PC-9 (cell line): ENCODE measurements at regions not wholly inside any gene's neighbourhood (a gene's known extent, or its start where the extent isn't known, plus 50 kb on each side); places are given as distances from the start of the nearest gene placed in this dataset.

Experiments used
- BruUV-seq: library from RNA; stranded (reverse); fragments of 400-500 nt; replicated peaks from 2 replicates; lab custom pipeline; 2021; lab: Mats Ljungman, UMichigan
- CTCF ChIA-PET: fragments of 300-600 bp; sonication (Branson Sonifier 250); formaldehyde crosslinking; loops from one replicate; lab custom pipeline; 2022; ENCODE audit warnings: antibody characterized with exemption; lab: Charles Lee
- POLR2A ChIA-PET: fragments of 300-600 bp; sonication (Branson Sonifier 250); formaldehyde crosslinking; loops from one replicate; lab custom pipeline; 2022; ENCODE audit warnings: antibody characterized with exemption; ENCODE audit not compliant: unreplicated experiment; lab: Charles Lee
- DNase-seq, 2 experiments: peaks; one replicate each; pipeline versions ENCODE4 v3.0.0 to v3.0.0-alpha.2; 2015 to 2022; ENCODE audit warnings: mixed read lengths in 1 of 2
- H2AFZ ChIP-seq: fragments of 200-600 bp; sonication (generic); 2 replicates; pipeline ENCODE4 v1.8.1; 2017; ENCODE audit warnings: antibody characterized with exemption
- H3F3A ChIP-seq: fragments of 200-600 bp; sonication (generic); 2 replicates; pipeline ENCODE4 v1.8.1; 2017; ENCODE audit warnings: antibody characterized with exemption, mild to moderate bottlenecking, low read depth; ENCODE audit not compliant: insufficient read depth
- H3K27ac ChIP-seq: fragments of 200-600 bp; sonication (generic); 2 replicates; pipeline ENCODE4 v1.6.1; 2016; ENCODE audit warnings: mixed run types
- H3K27me3 ChIP-seq: fragments of 200-600 bp; sonication (generic); 2 replicates; pipeline ENCODE4 v1.6.1; 2016; ENCODE audit warnings: low read depth, mixed run types; ENCODE audit not compliant: insufficient read depth
- H3K36me3 ChIP-seq: fragments of 200-600 bp; sonication (generic); 2 replicates; pipeline ENCODE4 v1.6.1; 2016; ENCODE audit warnings: low read depth, mixed run types
- H3K4me1 ChIP-seq: fragments of 200-600 bp; sonication (generic); replicated peaks from 2 replicates; pipeline ENCODE4 v1.6.1; 2016; ENCODE audit warnings: mixed run types; ENCODE audit not compliant: insufficient read depth
- H3K4me2 ChIP-seq: fragments of 200-600 bp; sonication (generic); 2 replicates; pipeline ENCODE4 v1.6.1; 2017; ENCODE audit warnings: mixed run types
- H3K4me3 ChIP-seq: fragments of 200-600 bp; sonication (generic); 2 replicates; pipeline ENCODE4 v1.6.1; 2016; ENCODE audit warnings: mixed run types
- H3K79me2 ChIP-seq: fragments of 200-600 bp; sonication (generic); 2 replicates; pipeline ENCODE4 v1.6.1; 2017; ENCODE audit warnings: low read depth, mixed run types
- H3K9me2 ChIP-seq: fragments of 200-600 bp; sonication (generic); 2 replicates; pipeline ENCODE4 v1.8.1; 2017; ENCODE audit warnings: mild to moderate bottlenecking; ENCODE audit not compliant: insufficient read depth
- H3K9me3 ChIP-seq: fragments of 200-600 bp; sonication (generic); 2 replicates; pipeline ENCODE4 v1.8.1; 2016; ENCODE audit warnings: low read depth; ENCODE audit not compliant: insufficient read depth
- H4K20me1 ChIP-seq: fragments of 200-600 bp; sonication (generic); 2 replicates; pipeline ENCODE4 v1.8.1; 2017; ENCODE audit not compliant: insufficient read depth
- EZH2 ChIP-seq: fragments of 200-600 bp; sonication (generic); IDR thresholded peaks from 2 replicates; pipeline ENCODE4 v1.8.0; 2017; ENCODE audit warnings: antibody characterized with exemption, low read depth
- intact Hi-C: fragments of 100-400 bp; cut with micrococcal nuclease; formaldehyde crosslinking; loops from one replicate; pipeline ENCODE4 v1.10.0; 2022; ENCODE audit not compliant: unreplicated experiment
- TF ChIP-seq, protein P1 (sequence below): fragments of 200-600 bp; sonication (generic); conservative IDR thresholded peaks from 2 replicates; pipeline ENCODE4 v1.6.1; 2017; ENCODE audit warnings: mixed run types, antibody characterized with exemption, mild to moderate bottlenecking, moderate library complexity

DNA sequence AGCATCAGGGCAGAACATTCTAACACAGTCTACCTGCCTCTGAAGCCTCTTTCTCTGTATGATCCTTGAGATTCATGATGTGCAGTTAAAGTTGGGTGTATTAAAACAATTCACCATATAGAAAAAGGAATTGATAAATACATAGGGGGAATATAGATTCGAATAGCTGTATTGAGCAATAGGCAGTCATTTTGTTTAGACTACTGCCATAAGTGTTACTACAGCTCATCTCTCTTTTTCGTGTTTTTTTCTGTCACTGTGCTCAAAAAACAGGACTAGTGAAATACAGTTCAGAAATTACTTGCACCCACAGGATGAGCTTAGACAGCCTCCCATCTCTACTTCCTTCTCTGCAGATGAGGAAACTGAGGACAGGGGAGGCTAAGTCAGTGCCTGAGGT lies 144.6 kb upstream of the FBN2 start:
- Histone ChIP-seq H3K9me3 (no peaks in the 10 kb centered on the region), H3K79me2 (no peaks in the 10 kb centered on the region), H3K9me2 (no peaks in the 10 kb centered on the region; the same call in 1 of the 2 replicates), H3K27me3 (no peaks in the 10 kb centered on the region), H3K27ac (no peak overlapping the region), H3K36me3 (no peaks in the 10 kb centered on the region), H3K4me3 (no peak overlapping the region), H2AFZ (no peak overlapping the region), H3K4me1 (peaks cover 13% of the 10 kb centered on the region), H3K4me2 (peak overlapping the region; percentile 38), H3F3A (no peaks in the 10 kb centered on the region), H4K20me1 (no peaks in the 10 kb centered on the region)
- TF ChIP-seq, protein P1, sequence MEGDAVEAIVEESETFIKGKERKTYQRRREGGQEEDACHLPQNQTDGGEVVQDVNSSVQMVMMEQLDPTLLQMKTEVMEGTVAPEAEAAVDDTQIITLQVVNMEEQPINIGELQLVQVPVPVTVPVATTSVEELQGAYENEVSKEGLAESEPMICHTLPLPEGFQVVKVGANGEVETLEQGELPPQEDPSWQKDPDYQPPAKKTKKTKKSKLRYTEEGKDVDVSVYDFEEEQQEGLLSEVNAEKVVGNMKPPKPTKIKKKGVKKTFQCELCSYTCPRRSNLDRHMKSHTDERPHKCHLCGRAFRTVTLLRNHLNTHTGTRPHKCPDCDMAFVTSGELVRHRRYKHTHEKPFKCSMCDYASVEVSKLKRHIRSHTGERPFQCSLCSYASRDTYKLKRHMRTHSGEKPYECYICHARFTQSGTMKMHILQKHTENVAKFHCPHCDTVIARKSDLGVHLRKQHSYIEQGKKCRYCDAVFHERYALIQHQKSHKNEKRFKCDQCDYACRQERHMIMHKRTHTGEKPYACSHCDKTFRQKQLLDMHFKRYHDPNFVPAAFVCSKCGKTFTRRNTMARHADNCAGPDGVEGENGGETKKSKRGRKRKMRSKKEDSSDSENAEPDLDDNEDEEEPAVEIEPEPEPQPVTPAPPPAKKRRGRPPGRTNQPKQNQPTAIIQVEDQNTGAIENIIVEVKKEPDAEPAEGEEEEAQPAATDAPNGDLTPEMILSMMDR: no peak
- no peak for TF ChIP-seq EZH2
- no peak for DNase-seq
- intact Hi-C loops: loop anchor here (2.0 kb wide), 1 partner anchor 14 kb away; no protein-coding TSS in a partner anchor
- POLR2A ChIA-PET: no interaction called here
- CTCF ChIA-PET: no interaction called here
- no TSS peak for BruUV-seq

DNA sequence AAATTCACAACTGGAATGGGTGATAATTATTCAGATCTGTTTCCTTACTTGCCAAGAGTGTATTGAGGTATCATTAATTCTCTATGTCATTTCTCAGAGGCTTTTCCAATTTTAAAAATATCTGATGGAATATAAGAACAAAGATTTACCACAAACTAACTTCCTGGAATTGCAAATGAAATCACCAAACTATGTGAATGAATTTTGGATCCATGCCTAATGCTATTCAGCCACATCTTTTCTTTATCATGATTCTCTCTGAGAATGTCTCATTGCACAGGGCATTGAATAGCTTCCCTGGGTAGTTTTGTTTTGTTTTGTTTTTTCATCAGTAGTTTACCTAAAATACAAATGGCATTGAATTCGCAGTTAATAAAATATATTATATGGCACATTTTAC lies 146.9 kb upstream of the FBN2 start:
- intact Hi-C loops: no loop called here
- Histone ChIP-seq H3F3A (no peaks in the 10 kb centered on the region), H3K79me2 (no peaks in the 10 kb centered on the region), H3K4me1 (peaks cover 13% of the 10 kb centered on the region), H3K9me2 (no peaks in the 10 kb centered on the region; the same call in 1 of the 2 replicates), H3K27me3 (no peaks in the 10 kb centered on the region), H3K4me3 (no peak overlapping the region), H3K4me2 (no peak overlapping the region), H3K9me3 (no peaks in the 10 kb centered on the region), H3K36me3 (no peaks in the 10 kb centered on the region), H4K20me1 (no peaks in the 10 kb centered on the region), H2AFZ (no peak overlapping the region), H3K27ac (no peak overlapping the region)
- POLR2A ChIA-PET: no interaction called here
- no peak for TF ChIP-seq EZH2
- TF ChIP-seq, protein P1: no peak
- CTCF ChIA-PET: no interaction called here
- BruUV-seq: no TSS peak
- DNase-seq: no peak

DNA sequence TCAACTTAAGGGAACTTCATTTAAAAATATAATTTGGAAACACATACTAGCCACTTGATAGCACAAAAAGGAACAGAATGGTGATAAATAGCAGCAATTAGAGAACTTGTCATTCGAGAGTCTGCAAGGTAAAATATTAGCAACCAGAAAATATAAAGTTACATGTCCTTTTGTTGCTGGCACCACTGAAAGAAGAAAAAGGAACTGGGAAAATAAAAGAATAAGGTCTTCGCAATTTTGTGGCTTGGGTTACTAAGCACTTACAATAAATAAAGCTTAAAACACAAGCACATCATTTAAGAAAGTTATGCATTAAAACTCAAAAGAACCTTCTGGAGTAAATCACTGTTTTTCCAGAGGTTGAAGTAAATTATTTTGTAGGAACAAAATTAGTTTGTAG lies 149.9 kb upstream of the FBN2 start:
- Histone ChIP-seq H3K79me2 (no peaks in the 10 kb centered on the region), H3K27ac (no peak overlapping the region), H2AFZ (no peak overlapping the region), H3K9me3 (no peaks in the 10 kb centered on the region), H3K4me2 (no peak overlapping the region), H3K36me3 (no peaks in the 10 kb centered on the region), H3K27me3 (no peaks in the 10 kb centered on the region), H4K20me1 (no peaks in the 10 kb centered on the region), H3K4me1 (peaks cover under 1% of the 10 kb centered on the region; the same call in 1 of the 2 replicates), H3K9me2 (no peaks in the 10 kb centered on the region; the same call in 1 of the 2 replicates), H3K4me3 (no peak overlapping the region), H3F3A (no peaks in the 10 kb centered on the region)
- no peak for TF ChIP-seq EZH2
- TF ChIP-seq, protein P1: no peak
- DNase-seq: no peak
- intact Hi-C loops: no loop called here
- ChIA-PET POLR2A (no interaction called here), CTCF (no interaction called here)
- no TSS peak for BruUV-seq
